GM19452 (cell line): ENCODE measurements at regions not wholly inside any gene's neighbourhood (a gene's known extent, or its start where the extent isn't known, plus 50 kb on each side); places are given as distances from the start of the nearest gene placed in this dataset.

Experiments used
- ATAC-seq: cut with Tn5 transposase; IDR thresholded peaks from one replicate; pipeline ENCODE4 v1.9.1; 2021; ENCODE audit not compliant: unreplicated experiment

DNA sequence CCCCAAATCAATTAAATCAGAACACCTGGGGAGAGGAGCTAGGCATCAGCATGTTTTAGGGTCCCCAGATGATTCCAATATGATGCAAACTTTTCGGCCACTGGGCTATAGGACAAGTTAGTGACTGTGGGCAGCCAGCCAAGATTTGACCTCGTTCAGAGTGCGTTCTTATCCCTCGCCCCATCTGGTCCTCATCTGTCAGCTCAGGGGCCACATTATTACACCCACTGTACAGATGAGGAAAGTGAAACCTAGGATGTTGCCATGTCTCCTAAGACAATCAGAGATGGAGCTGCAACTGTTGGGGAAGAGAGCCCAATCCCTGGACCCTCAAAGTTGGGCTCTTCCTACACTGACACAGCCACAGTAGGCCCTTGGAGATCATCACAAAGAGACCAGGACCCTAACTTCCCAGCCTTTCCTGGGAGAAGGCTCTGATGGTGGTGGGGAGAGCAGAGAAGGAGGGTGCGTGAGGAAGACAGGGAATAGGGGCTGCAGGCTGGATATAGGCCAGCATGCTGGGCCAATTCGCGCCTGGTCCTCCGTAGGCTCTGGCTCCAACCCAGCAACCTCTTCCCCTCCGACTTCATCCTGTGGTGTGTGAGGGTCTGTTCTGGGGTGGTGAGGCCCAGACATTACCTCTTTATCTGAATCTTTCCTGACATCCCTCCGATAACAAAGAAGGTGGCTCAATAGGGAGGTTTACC, 109.4 kb upstream of the ZMIZ1 start:
- no peak for ATAC-seq

DNA sequence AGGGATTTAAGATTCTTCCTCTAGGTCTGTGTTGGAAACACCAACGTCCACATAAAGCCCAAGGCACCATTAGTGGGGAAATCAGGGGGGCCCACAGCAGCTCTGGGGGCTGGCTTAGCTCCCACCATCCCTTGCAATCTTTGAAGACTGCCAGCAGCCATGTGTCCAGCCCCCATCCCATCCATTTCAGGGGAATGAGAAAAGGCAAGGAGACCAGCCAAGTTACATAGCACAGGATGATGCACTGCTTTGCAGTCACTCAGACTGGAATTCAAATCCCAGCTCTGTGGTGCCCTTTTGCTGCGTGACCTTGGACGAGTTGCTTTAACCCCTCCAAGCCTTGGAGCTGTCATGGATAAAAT, 108.9 kb upstream of the ZMIZ1 start:
- ATAC-seq = no peak

DNA sequence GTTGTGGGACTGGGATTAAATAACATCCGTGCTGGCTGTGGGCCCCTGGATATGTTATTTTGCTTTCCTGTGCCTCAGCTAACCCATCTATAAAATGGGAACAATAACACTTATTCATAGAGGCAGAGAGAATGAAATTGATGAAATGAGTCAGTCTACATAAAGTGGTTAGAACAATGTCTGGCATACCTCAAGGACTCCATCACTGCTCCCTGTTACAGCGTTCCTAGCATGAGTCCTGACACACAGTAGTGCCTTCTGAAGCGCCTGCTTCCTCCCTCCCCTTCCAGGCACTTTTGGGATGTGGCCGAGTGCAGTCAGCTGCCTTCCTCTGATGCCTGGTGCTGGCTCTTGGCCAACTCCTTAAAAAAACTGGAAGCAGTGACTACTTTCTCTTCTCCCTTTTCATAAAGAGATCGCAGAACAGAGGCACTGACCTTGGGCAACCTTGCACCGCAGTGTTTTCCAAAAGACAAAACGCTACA, 108.4 kb upstream of the ZMIZ1 start:
- no peak for ATAC-seq

DNA sequence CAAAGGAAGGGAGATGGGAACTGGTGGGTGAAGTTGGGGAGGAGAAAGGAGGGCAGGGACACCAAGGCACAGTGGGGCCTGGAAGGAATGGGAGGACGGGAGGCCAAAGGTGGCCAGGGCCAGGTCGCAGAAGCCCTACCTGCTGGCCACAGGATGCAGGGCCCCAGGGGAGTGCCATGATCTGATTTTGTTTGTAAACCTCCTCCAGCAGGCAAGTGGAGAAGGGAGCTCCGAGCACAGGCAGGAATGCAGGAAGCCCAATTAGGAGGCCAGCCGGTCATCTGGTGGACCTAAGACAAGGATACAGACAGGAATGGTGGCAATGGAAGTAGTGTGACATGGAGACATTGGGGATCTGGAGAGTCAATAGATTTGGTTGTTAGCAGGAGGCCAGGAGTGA, 107.0 kb upstream of the ZMIZ1 start:
- ATAC-seq = no peak

DNA sequence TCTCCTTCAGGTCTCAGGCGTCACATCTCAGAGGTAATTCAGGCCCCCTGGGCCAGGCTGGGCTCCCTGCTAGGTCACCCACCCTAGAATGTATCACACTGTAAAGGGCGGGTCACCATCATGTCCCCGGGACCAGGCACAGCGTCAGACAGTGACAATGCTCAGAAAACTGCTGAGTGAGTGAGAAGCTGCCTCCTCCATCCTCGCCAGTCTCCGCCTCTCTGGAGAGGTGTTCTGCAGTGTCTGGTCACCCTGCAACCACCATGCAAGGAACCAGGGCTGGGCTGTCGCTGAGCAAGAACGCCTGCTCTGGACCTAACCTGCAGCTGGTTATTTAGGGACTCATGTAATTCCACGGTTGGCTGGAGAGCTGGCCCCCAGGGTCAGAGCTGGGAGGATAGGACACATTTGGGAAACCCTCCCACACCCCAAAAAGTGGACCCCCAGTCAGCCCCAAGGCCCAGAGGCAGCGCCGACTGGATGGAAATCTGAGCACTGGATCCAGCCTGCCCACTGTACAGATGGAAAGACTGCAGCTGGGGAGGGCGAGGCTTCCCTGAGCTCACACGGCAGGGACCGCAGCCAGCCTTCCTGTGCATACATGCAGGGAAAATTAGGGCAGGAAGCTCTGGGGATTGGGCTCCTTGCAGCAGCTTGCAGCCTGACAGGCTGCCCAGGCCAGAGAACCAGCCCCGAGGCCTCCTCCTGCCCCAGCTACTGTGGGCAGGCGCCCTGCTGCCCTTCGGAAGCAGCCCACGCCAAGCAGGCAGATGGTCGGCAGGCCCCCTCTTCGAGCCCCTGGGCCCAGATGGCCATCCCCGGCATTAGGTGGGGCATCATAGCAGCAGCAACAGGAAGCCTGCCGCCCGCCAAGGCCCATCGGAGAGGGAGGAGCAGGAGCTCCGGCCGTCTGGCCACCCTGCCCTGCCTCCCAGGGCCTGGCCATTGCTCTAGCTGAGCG, 105.4 kb upstream of the ZMIZ1 start:
- no peak for ATAC-seq

DNA sequence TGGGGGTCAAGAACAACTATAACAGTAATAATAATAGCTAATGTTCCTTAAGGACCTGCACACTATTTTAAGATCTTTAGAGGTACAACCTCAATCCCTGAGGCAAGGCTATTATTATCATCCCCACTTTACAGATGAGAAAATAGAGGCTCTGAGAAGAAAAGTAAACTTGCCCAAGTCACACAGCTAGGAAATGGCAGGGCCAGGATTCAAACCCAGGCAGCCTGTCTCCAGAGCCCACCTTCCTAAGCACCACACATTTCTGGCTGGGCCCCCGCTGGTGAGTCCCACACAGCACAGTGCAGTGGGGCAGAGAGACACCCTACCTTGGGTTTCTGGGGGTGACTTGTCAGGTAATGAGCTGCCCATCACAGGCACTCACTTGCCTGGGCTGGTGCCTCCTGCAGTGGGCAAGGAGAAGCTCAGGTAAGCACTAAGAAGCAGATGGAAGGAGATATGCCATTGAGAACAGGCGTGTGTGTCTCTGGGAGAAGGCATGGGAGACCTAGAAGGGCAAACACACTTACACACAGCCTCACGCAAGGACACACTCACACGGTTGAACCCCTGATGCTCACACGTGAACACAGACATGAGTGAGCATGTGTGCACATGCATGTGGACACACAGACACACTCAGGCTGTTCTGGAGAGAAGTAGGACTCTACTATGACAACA, 104.4 kb upstream of the ZMIZ1 start:
- ATAC-seq = no peak

DNA sequence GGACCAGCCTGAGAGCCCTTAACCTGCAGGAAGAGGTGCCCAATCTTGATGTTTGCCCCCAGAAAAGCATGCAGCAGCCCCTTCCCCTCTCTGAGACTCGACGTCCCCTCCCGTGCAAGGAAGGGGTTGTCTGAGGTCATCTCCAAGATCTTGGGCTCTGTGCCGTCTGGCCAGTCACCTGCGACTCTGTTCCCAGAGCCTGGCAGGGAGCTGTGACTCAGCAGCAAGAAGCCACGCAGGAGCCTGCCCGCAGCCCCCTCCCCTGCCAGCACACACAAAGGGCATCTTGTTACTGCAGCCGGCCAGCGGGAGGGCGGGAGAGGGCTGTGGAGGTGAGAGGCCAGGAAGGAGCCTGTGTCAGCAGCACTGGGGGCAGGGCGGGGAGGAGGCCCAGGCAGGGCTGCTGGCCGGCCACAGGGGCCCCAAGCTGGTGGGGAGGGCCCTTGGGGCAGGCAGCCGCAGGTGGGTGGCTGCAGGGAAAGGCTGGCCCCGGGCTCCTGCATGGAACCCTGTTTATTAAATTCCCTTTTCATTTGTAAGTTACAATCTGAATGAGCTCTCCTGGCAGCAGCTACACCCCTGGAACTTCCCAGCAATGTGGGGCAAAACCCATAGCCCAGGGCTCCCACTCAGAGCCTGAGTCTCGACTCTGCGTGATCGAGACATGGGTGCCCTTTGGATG, 103.7 kb upstream of the ZMIZ1 start:
- ATAC-seq = no peak

DNA sequence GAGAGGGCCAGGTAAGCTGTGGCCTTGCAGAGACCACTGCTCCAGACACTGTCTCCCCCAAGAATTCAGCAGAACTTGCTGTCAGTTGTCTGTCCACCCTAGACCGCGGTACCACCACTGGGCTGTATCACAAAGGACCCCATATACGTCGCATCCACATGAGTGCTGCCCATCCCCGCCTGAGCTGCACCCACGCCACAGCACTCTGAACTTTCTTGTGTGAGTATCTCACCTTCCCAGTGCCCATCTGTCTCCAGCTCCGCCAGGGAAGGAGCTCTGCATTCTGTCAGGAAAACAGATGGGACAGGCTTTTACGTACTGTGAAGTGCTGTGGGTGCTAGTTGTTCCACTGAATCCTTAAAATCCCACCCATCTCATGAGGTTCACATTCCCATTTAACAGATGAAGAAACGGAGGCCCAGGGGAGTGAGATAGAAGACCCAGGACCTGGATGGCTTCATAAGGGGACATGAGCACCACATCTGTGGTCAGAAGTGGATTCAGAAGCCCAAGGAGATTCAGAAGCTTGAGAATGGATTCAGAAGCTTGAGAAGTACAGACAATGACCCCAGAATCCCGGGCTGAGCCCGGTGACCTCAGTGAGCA, 102.5 kb upstream of the ZMIZ1 start:
- no peak for ATAC-seq

DNA sequence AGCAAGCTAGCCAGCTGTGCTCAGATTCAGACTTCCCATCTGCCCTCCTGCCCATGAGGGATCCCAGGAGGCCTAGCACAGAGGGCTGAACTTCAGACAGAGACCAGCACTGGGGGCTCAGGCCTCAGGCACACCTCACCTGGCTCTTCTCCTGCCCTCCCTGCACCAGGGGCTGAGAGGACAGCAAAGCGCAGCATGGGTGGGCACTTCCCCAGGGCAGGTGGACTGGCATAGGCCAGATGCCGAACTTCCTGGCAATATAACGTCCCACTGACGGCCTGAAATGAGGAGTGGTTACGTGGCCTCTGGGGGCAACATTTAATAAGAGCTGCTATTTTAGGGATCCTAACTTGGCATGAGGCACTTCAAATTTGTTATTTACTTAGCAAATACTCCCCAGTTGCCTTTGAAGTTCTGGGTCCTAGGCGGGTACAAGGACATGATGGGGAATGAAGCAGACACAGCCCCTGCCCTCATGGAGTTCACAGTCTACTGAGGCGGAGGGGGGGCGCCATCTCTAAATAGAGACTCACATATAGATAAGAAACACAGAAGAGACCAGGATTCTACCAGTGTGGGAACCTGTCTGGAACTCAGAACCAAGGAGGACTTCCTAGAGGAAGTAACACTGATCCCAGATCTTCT, 101.8 kb upstream of the ZMIZ1 start:
- no peak for ATAC-seq

DNA sequence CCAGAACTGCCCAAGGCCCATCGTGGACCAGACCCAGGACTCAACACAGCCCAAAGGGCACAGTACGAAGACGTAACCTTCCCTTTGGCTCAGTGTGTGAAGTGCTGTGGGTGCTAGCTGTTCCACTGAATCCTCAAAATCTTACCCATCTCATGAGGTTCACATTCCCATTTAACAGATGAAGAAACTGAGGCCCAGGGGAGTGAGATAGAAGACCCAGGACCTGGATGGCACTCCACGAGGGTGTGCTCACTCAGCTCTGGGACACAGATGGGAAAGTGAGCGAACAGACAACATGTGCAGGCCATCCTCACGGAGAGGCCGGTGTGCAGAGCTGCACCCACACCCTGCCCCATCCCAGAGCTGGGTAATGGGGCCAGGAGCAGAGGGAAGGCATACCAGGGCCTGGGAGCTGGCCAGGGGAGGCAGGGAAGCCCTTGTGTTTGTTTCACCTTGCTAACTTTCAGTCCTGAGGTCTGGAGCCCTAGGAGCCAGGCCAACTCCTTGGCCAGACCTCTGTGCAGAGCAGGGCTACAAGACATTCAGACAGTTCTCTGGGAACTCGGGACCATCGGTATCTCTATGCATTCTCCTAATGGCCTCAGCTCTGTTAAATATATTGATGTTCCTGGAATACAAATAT, 100.3 kb upstream of the ZMIZ1 start:
- no peak for ATAC-seq

DNA sequence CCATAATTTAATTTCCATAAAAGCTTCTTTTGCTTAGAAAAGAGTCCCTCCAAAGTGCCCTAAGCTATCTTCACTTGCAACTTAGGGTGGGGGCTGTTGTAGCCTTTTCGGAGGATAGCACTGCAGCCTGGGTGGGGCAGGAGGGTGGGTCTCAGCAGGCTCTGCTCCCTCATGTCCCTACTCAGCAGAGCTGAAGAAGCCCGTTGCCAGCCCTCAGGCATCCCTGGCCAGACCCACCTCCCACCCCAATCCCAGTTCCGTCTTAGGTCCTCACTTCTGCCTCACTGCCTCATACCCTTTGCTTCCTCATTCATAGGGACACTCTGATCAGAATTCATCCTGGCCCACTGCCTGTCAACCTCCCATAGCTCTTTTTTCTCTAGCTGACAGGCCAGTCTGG, 99.8 kb upstream of the ZMIZ1 start:
- ATAC-seq = no peak

DNA sequence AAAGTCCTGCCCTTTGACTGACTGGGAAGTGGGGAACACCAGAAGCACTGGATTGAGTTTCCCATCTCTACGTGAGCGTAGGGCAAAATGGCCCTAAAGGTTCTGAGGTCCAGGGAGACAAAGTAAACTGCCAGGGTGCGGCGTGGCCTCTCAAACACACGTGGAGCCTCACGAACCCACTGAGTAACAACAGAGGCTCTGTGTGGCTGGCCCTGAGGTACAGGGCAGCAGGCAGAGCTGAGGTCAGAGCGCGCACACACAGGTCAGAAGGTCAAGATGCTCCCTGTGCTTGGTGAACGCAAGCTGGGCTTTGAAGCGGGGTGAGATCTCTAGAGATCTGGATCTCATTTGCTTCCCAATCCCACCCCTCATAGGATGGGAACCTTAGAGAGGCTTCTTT, 99.0 kb upstream of the ZMIZ1 start:
- no peak for ATAC-seq

DNA sequence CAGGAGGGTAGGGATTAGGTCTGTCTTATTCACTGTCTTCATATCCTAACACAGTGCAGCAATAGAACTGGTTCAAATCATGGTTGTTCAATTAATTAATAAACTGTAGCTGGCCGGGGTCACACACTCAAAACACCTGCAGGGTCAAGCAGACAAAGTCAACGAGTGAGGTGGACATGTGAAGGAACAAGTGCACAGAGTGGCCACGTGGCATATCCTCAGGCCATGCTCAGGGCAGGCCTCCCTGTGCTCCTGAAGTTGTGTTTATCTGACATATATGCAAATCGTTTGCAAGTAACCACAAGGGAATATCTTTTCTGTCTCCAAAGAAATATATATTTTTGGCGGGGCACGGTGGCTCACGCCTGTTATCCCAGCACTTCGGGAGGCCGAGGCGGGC, 98.5 kb upstream of the ZMIZ1 start:
- ATAC-seq = no peak

DNA sequence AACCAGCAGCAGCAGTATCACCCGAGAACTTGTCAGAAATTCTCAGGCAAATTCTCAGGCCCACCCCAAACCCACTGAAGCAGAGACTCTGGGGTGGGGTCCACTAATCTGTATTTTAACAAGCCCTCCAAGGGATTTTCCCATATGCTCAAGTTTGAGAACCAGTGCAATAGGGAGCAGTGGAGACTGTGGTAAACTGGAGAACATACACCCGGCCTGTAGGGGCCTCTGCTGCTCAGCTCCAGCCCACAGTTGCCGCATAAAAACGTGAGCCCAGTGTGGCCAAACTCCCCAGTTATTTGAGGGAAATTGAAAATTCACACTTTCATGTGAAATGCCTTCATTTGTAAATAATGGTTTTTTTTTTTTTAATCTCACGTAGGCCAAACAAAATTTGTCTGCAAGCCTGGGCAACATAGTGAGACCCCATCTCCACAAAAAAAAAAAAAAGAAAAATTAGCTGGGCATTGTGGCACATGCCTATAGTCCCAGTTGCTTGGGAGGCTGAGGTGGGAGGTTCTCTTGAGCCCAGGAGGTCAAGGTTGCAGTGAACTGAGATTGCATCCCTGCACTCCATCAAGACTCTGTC, 97.6 kb upstream of the ZMIZ1 start:
- ATAC-seq = no peak

DNA sequence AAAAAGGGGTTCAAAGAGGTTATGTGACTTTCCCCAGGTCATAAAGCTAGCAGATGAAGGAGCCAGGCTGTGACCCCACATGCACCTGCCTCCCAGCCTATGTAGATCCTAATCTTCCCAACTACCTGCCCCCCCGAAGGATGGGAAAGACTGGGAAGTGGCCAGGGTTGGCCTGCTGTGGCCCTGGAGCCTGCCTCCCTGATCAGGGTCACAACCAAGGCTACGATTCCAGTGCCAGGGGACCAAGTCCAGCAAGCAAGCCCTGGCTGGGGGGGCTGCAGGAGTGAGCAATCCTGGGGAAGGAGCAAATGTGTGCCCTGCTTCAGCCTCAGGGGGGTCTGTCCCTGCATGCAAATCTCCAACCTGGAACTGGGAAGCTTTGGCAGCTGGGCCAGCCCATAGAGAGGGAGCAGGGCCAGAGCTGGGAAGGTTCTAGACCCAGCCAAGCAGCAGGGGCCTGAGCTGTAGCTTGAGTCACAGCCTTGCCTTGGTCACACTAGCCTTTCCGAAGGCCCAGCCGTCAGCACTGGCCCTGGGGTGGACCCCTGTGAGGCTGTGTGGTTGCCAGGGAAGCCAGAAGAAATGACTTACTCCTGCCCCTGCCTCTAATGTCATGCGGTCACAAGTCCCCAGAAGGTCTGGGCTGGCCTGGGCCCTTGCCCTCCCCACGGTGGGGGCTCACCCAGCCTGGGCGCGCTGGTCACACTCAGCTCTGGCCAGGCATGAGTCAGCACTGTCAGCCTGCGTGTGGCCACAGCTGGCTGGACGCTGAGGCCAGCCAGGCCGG, 96.4 kb upstream of the ZMIZ1 start:
- no peak for ATAC-seq

DNA sequence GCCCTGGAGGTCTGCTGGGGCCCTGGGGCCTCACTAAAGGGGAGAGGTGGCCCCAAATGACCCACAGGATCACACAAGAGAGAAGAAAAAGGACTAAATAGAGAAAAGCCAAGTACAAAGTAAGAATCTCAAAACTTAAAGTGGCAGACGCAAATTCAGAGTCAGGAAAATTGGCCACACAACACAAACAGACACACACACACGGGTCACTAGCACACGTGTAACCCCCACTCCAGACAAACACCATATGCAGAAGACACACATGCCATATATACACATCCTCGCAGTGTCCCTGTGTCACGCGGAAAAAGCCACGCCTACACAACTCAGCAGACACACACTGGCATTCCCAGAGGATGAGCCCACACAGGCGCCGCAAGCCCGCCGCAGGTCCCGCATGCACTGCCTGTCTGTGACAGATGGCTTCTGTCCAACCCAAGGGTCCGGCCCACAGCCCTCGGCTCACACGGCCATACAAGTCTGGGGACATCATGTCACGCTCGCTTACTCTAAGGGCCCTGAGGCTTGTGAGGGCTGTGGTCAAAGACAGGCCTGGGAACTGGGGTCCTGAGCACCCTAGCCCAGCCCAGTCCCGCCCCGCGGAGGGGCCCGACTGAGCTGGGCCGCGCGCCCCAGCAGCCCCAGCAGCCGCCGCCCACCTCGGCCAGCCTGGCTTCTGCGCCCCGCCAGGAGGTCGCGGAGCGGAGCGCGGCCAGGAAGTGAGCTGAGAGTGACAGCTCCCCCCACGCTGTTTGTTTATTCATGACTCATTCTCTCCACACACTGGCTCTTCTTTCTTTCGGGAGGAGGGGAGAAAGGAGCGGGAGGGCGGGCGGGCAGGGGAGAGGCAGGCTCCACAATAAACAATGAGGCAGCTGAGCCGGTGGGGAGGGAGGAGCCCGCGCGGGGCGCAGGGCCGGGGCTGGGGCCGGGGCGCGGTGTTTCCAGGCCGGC, 95.5 kb upstream of the ZMIZ1 start:
- peak; percentile 86 for ATAC-seq

DNA sequence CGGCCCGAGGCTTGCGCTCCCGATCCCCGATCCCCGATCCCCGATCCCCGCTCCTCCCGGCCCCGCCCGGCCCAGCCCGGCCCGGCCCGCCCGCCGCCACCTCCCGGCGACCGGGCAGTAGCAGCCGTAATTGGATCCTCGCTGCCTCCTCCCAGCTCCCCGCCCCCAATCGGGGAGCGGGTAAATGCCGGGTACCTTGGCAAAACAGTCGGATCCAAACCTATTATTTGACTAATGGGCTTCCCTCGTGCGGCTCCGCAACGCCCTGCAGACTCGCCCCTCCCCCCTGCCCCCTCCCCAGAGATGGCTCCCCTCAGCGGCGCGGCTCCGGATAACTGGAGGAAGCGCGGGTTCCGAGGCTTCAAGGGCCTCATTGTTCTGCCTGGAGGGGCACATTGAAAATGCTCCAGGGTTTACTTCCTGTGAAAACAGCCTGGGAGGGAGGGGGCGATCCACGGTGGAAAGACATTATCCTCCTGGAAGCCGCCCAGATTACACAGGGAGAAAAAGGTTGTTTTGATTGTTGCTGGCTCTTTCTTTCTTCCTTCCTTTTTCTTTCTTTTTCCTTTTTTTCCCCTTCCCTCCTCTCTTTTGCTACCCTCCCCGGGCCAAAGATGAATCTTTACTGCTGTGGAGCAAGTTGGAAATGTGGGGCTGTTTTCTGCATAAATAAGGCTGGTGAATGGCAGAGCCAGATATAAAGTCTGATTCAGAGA, 94.7 kb upstream of the ZMIZ1 start:
- ATAC-seq = peak; percentile 31
